Uterus (tissue), 2 donors: ENCODE measurements at regions not wholly inside any gene's neighbourhood (a gene's known extent, or its start where the extent isn't known, plus 50 kb on each side); places are given as distances from the start of the nearest gene placed in this dataset.

Source experiments
- CTCF ChIP-seq, 4 experiments: fragments of 200-600 bp in 2 of 4; fragments of 450-650 bp in 2 of 4; sonication (generic) in 2 of 4; IDR thresholded peaks; one replicate each; pipeline ENCODE4 v1.5.1; 2016 to 2019; ENCODE audit warnings: antibody characterized with exemption in 4 of 4, mild to moderate bottlenecking in 2 of 4, moderate library complexity in 1 of 4
- POLR2A ChIP-seq, 2 donors: fragments of 450-650 bp; IDR thresholded peaks; one replicate each; pipeline ENCODE4 v1.6.1; 2016; ENCODE audit warnings: antibody characterized with exemption in 2 of 2, mild to moderate bottlenecking in 1 of 2, moderate library complexity in 1 of 2

- TF ChIP-seq CTCF (IDR thresholded peaks at IDR 0.05) (no peak), POLR2A (IDR thresholded peaks at IDR 0.05) (no peak)
Measured at GRCh38 chr10:42926843-42927242, 144.2 kb downstream of the BMS1 start.
